Body of pancreas (tissue), 4 donors: ENCODE measurements at regions not wholly inside any gene's neighbourhood (a gene's known extent, or its start where the extent isn't known, plus 50 kb on each side); places are given as distances from the start of the nearest gene placed in this dataset.

Experiments used
- POLR2A ChIP-seq, 3 donors: fragments of 450-650 bp; IDR thresholded peaks; one replicate each; pipeline ENCODE4 v1.6.1; 2016; ENCODE audit warnings: antibody characterized with exemption in 3 of 3, mild to moderate bottlenecking in 2 of 3
- TF ChIP-seq, protein P1 (sequence below), 7 experiments: fragments of 450-650 bp in 4 of 7; fragments of 200-600 bp in 3 of 7; sonication (generic) in 3 of 7; IDR thresholded peaks; one replicate each; pipeline ENCODE4 v1.5.1; 2016 to 2019; ENCODE audit warnings: antibody characterized with exemption in 7 of 7

DNA sequence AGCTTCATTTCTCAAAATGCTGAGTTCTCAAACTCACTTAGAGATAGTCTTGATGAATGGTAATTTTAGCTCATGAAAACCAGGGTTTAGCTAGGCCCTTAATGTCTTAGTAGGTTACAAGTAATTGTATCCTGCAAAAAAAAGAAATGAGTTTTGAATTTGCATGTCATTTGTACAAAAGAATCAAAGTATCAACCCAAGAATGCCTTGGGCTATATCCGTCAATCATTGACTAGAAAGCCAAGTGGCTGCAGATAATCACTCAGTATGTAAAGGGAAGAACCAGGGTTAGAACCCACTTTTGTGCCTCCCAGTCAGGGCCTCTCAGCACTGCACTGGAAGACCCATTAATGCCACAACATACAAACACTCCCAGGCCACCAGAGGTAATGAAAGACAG, 427.6 kb upstream of the MDFIC2 start:
- TF ChIP-seq, protein P1, sequence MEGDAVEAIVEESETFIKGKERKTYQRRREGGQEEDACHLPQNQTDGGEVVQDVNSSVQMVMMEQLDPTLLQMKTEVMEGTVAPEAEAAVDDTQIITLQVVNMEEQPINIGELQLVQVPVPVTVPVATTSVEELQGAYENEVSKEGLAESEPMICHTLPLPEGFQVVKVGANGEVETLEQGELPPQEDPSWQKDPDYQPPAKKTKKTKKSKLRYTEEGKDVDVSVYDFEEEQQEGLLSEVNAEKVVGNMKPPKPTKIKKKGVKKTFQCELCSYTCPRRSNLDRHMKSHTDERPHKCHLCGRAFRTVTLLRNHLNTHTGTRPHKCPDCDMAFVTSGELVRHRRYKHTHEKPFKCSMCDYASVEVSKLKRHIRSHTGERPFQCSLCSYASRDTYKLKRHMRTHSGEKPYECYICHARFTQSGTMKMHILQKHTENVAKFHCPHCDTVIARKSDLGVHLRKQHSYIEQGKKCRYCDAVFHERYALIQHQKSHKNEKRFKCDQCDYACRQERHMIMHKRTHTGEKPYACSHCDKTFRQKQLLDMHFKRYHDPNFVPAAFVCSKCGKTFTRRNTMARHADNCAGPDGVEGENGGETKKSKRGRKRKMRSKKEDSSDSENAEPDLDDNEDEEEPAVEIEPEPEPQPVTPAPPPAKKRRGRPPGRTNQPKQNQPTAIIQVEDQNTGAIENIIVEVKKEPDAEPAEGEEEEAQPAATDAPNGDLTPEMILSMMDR (IDR thresholded peaks at IDR 0.05) = no peak
- no peak for TF ChIP-seq POLR2A (IDR thresholded peaks at IDR 0.05)
